ENCODE measurements at regions not wholly inside any gene's neighbourhood (a gene's known extent, or its start where the extent isn't known, plus 50 kb on each side); places are given as distances from the start of the nearest gene placed in this dataset.

- no peak for DNase-seq
These were observed 97.8 kb upstream of the SLC35G4 start for GRCh38 chr18:11511434-11512095.

- DNase-seq: no peak
These were observed 102.5 kb upstream of the SLC35G4 start for GRCh38 chr18:11506856-11507255.

GRCh38 chr18:11505993-11506392 is 103.4 kb upstream of the SLC35G4 start:
- DNase-seq: no peak

DNA sequence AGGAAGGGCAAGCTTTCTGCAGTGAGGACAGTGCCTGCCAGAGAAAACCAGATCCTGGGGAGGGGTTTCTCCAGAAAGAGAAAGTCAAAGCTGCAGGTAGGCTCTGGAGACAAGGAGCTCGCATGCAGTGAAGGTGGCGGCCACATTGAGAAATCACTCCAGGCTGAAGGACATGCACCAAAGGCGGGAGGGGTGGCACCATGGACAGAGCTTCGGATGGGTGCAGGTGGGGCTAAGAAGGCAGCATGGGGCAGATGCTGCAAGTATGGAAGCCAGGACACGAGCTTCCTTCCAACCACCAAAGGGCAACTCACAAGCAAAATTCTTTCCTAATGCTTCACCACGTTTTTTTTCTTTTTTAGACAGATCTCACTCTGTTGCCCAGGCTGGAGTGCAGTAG is 104.4 kb upstream of the SLC35G4 start:
- no peak for DNase-seq

DNA sequence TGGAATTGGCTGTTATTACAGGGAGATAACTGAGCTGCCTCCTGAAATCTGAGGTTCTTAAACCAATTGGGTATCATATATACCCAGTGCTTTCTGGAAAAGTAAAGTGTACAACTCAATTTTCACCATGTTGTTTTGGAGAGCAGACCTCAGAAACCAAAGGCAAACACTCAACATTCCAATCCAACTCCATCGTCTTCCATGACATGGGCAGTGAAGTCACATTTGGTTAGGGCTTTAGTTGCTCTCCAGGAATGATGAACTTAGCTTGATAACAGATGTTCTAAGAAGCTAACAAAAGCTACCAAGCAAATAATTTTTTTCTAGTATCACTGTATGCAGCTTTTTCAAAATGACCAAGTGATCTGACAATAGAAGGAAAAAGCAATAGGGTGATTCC is 107.0 kb upstream of the SLC35G4 start:
- DNase-seq: no peak

DNA sequence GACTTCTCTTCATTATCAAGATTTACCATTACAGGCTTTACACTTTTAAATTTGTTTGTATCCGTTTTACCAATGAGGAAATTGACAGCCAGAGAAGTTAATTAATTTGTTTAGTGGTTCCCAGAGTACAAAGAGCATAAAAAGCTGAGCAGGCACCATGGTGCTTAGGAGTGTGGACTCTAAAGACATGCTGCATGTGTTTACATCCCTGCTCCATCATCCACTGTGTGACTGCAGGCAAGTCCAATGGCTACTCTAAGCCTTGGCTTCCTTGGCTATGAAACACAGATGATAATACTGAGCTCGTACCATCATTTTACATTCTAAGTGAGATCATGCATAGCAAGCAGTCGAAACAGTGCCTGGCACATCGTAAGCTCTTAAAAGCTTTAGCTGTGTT is 108.0 kb upstream of the SLC35G4 start:
- no peak for DNase-seq

DNA sequence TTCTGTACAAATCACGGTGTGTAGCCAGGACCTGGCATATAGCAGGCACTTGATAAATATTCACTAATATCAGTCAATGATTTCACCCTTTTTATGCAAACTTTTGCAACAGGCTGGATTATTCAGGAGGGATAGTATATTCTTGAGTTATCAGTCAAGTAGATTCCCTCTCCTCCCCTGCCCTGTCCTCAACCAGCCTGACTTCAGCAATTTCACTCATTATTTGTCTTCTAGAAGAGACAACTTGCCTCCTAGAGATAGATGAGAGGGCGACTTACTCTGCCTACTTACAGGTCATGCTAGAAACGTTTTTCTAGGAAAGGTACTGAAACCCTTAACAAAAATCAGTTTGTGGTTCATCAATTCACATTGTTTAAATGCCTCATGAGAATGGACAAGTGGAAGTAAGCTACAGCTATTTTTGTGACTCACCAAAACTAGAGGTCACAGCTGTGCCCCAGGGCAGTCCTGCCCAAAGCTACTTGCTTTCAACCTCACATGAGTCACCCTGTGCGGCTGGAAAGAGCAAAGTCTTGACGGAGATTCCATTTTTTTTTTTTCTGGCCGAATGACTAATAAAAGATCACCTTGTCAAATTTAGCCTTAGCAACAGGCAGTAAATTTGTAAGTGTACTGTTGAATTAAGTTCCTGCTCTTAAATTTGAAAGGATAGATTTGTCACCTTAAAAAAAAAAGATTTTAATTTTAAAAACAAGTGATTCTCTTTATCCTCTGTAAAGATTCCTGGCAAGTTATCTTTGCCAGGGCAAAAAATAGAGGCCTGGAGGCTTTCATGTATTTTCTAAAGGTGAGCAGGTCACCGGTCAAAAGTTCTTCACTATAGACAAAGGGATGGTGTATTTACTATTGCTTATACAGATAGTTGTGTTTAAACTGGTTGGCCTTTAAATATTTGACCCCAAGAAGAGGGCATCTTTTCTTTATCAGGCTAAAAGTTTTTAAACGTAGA is 109.0 kb upstream of the SLC35G4 start:
- DNase-seq: peak; percentile 58

DNA sequence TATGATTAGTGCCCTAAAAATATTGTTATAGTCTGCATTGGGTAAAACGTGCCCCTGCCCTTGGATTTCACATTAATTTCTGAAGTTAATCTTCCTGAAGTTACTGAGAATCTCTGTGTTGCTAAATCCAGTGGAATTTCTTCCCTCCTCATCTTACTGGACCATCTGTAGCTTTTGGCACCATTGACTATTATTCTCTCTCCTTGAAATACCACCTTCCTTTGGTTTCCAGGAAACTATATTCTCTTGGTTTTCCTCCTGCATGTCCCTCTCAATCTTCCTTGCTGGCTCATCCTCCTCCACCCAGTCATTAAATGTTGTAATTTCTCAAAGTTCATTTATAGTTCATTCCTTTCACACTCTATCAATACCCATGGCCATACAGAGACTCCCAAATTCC is 110.6 kb upstream of the SLC35G4 start:
- no peak for DNase-seq

DNA sequence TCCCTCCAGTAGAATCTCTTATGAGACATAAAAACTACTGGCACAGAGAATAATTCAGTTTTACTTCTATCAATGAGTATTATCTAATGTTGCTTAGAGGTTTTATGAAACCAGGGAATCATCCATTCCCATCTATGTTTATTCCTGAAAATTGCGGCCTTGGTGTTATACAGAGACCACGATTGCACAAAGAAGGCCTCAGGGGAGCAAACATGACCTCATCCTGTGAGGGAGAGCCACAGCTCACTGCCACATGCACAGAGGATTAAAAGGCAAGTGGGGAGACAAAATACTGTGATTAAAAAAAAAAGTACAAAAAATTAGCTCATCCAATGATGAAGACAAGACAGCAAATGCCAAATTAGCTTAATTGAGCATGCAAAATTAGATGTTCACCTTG is 111.8 kb upstream of the SLC35G4 start:
- DNase-seq: no peak

DNA sequence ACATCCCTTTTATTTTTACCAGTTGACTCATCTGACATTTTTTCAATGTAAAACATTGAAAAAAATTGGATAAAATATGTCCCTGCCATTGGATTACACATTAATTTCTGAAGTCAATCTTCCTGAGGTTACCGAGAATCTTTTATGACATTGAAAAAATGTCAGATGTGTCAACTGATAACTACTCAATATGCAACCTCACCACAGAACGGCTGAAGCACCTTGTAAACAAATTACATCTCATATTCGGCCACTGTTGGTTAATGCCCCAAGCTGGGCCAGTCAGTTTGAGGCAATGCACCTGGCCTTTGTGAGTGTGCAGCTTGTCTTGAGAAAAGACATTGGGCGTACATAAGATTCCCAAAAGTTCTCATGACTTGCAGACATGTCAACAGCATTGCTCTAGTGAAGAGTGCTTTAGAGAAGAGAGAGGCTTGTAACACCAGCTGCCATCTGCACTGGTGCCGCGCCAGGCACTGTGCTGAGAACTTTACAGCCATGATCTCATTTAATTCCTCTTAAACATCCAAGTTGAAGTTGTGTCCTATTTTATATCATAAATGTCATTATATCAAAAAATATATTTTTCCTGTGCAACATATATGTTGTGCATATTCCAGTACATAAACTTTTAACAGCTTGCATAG is 112.7 kb upstream of the SLC35G4 start:
- no peak for DNase-seq

GRCh38 chr18:11495441-11495840 is 114.0 kb upstream of the SLC35G4 start:
- DNase-seq: no peak

DNA sequence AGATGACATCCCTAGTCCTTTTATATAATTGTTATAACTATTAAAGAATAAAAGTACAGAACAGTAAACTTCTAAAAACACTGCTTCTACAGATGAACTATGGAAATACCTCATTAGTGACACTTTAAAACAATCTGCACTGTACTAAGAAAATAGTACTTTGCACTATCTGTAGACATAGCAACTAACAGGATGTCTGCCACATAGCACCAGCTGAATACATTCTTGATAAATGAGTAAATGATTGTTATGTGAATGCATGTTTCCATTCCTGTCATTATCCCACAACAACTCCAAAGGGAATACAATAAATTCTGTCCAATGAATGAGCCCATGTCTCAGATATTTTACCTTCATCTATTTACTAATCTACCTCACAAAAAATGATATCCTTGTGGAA is 115.3 kb upstream of the SLC35G4 start:
- no peak for DNase-seq

GRCh38 chr18:11489266-11489899 is 120.0 kb upstream of the SLC35G4 start:
- DNase-seq: peak; percentile 14

- DNase-seq: no peak
These were observed 121.2 kb upstream of the SLC35G4 start for GRCh38 chr18:11488175-11488574.

DNA sequence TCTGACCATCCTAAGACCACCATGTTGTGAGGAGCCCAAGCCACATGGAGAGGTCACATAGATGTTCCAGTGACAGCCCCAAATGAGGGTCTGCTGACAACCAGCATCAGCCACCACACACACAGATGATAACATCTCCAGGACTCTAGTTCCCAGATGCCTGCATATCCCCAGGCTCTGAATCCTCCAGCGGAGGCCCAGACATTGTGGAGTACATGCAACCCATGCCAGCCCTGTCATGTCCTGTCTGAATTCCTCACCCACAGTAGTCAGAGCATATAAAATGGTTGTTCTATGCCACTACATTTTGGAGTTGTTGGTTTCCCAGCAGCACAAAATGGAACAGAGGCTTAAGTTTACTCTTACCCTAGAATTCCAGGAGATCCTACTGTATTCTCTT is 122.0 kb upstream of the SLC35G4 start:
- DNase-seq: no peak

GRCh38 chr18:11482271-11482670 is 127.1 kb upstream of the SLC35G4 start:
- no peak for DNase-seq

- DNase-seq: no peak
These were observed 128.7 kb upstream of the SLC35G4 start for GRCh38 chr18:11480692-11481091.

GRCh38 chr18:11479031-11479430 is 130.4 kb upstream of the SLC35G4 start:
- DNase-seq: peak; percentile 43

DNA sequence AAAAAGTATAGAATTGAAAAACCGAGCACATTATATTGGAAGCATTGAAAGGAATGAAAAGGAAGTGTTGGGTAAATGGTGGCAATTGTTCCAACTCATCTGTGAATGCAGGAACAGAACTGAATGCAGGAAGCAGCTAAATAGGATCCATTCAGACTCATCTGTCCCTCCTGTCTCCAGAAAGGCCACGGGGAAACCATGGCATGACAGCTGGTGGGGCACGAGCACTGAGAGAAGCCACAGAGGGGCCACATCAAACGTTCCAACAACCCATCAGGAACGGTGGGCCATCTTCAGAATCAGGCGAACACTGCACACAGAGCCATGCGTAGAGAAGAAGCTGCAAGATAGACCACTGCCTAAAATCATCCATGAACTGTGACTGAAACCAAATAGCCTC is 138.5 kb upstream of the SLC35G4 start:
- no peak for DNase-seq

DNA sequence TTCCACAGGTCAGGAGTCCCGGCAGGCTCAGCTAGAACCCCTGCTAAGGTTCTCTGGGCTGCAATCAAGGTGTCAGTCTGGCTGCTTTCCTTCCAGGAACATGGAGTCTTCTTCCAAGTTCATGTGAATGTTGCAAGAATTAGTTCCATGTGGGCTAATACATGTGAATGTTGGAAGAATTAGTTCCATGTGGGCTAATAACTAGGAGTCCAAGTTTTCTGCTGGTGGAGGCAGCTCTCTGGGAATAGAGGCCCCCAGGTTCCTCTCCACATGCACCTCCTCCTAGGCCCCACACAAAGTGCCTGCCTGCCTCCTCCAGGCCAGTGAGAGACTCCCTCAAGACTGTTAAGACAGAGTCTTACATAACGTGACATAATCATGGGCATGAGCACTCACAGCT is 140.8 kb upstream of the SLC35G4 start:
- no peak for DNase-seq

GRCh38 chr18:11468120-11468519 is 141.3 kb upstream of the SLC35G4 start:
- DNase-seq: no peak

DNA sequence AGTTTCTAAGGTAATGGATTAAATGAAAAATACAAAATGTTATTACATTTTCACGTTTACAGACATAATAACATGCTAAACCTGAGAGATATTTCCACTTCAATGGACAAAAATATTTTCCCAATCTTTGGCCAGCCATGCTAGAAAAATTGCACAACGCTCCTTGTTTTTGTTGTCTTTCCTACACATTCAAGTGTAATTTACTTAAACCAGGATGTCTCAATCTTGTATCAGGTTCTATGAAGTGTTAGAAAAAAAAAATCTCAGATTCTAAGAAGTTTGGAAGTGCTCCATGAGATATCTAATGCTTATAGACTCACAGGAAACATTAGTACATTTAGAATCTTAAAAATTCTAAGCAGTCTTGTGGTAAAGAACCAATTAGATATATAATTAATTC is 141.8 kb upstream of the SLC35G4 start:
- no peak for DNase-seq

DNA sequence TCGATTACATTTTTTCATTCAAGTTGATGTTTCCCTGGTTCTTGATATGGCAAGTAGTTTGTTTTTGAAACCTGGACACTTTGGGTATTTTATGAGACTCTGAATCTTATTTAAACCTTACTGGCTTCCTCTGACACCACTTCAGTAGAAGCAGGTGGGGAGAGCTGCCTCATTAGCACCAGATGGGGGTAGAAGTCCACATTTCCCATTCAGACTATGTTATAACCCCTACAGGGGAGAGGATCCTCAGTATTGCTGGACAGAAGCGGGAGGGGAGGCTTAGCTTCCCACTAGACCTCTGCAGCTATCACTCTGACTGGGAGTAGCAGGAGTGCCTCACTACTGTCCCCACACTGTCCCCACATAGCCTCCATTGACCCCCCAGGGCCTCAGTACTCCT is 145.3 kb upstream of the SLC35G4 start:
- no peak for DNase-seq

Measured in DMS53 (cell line).